ENCODE measurements at regions not wholly inside any gene's neighbourhood (a gene's known extent, or its start where the extent isn't known, plus 50 kb on each side); places are given as distances from the start of the nearest gene placed in this dataset.

DNA sequence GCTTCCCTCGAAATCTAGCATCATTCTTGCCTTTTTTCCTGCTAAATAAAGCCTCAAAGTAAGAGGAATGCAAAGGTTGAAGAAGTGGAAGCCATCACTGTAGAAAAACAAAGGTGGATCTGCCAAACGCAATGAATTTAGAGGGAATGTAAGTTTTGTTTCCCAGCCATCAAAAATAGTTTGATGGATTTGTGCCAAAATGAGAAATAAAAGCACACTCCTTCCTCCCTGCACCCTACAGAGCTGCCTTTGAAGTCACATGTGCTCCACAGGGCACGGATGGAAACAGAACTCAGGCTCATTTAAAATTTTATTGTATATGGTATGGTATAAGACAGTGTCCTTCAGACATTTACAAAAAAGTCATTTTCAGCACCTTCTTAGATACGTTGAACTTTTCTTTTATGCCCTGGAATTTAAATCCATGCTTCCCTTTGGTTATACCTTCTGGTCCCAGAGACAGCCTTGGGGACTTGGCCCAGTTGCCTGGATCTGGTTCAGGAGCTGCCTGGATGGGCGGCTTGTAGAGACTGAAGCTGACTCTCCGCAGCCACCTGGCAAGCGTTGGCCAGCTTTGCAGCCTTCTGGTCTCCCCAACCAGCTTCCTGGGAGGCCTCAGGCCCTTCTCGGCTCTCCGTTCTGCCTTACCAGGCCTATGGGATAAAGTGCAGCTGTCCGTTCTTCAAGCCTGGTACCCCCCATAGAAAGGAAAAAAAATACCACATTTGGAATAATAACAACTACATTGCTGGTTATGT, 228.5 kb upstream of the NEBL start:
- TF ChIP-seq, protein P1, sequence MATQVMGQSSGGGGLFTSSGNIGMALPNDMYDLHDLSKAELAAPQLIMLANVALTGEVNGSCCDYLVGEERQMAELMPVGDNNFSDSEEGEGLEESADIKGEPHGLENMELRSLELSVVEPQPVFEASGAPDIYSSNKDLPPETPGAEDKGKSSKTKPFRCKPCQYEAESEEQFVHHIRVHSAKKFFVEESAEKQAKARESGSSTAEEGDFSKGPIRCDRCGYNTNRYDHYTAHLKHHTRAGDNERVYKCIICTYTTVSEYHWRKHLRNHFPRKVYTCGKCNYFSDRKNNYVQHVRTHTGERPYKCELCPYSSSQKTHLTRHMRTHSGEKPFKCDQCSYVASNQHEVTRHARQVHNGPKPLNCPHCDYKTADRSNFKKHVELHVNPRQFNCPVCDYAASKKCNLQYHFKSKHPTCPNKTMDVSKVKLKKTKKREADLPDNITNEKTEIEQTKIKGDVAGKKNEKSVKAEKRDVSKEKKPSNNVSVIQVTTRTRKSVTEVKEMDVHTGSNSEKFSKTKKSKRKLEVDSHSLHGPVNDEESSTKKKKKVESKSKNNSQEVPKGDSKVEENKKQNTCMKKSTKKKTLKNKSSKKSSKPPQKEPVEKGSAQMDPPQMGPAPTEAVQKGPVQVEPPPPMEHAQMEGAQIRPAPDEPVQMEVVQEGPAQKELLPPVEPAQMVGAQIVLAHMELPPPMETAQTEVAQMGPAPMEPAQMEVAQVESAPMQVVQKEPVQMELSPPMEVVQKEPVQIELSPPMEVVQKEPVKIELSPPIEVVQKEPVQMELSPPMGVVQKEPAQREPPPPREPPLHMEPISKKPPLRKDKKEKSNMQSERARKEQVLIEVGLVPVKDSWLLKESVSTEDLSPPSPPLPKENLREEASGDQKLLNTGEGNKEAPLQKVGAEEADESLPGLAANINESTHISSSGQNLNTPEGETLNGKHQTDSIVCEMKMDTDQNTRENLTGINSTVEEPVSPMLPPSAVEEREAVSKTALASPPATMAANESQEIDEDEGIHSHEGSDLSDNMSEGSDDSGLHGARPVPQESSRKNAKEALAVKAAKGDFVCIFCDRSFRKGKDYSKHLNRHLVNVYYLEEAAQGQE (IDR thresholded peaks at IDR 0.05; ENCODE audit: insufficient read depth in 1 of 2, low read depth in 2 of 2, low read length in 1 of 2), result no peak
- no peak for TF ChIP-seq POLR2AphosphoS5 (IDR thresholded peaks at IDR 0.05; ENCODE audit: low read depth, low read length)
- TF ChIP-seq, protein P2, sequence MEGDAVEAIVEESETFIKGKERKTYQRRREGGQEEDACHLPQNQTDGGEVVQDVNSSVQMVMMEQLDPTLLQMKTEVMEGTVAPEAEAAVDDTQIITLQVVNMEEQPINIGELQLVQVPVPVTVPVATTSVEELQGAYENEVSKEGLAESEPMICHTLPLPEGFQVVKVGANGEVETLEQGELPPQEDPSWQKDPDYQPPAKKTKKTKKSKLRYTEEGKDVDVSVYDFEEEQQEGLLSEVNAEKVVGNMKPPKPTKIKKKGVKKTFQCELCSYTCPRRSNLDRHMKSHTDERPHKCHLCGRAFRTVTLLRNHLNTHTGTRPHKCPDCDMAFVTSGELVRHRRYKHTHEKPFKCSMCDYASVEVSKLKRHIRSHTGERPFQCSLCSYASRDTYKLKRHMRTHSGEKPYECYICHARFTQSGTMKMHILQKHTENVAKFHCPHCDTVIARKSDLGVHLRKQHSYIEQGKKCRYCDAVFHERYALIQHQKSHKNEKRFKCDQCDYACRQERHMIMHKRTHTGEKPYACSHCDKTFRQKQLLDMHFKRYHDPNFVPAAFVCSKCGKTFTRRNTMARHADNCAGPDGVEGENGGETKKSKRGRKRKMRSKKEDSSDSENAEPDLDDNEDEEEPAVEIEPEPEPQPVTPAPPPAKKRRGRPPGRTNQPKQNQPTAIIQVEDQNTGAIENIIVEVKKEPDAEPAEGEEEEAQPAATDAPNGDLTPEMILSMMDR (IDR thresholded peaks at IDR 0.05), result no peak
